ENCODE measurements at regions not wholly inside any gene's neighbourhood (a gene's known extent, or its start where the extent isn't known, plus 50 kb on each side); places are given as distances from the start of the nearest gene placed in this dataset.

DNA sequence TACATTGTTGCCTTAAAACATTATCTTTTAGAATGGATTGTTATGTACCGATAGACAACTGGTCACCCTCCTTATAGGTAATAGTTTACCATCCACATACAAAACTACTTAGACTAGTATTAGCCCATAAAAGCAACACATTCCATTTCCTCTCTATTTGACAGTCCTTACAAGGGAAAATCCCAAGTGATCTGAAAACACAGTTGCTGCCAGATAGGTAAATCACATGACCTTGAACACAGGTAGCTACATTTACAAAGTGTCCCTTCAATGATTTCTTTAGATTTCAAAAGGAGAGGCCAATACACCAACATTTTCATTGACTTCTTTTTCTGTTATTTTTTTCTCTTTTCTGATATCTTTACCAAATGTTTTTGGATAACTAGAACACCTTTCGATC, 102.9 kb upstream of the SMYD2 start:
- TF ChIP-seq GATA2 (IDR thresholded peaks at IDR 0.05; ENCODE audit: low read depth, low read length) (no peak), GATA3 (IDR thresholded peaks at IDR 0.05; ENCODE audit: low read depth, low read length) (no peak)

Measured in SH-SY5Y (cell line).